Gastroesophageal sphincter (tissue), 4 donors: ENCODE measurements at regions not wholly inside any gene's neighbourhood (a gene's known extent, or its start where the extent isn't known, plus 50 kb on each side); places are given as distances from the start of the nearest gene placed in this dataset.

Source experiments
- ATAC-seq: fragments of 150-250 bp; one replicate; pipeline ENCODE4 v1.9.1; 2016; ENCODE audit warnings: mild to moderate bottlenecking, moderate library complexity
- H3K27ac ChIP-seq, 4 donors: fragments of 200-600 bp; sonication (generic) in 3 of 4; 1 replicate in 3 of 4; 2 replicates in 1 of 4; pipeline ENCODE4 v1.5.1; 2016 to 2019
- H3K27me3 ChIP-seq: fragments of 200-600 bp; sonication (generic); one replicate; pipeline ENCODE4 v1.5.1; 2019
- H3K36me3 ChIP-seq, 2 donors: fragments of 200-600 bp; sonication (generic); one replicate each; pipeline ENCODE4 v1.5.1; 2019; ENCODE audit warnings: control low read depth in 1 of 2
- H3K4me1 ChIP-seq, 3 donors: fragments of 200-600 bp; sonication (generic); 1 replicate in 2 of 3; 2 replicates in 1 of 3; pipeline ENCODE4 v1.5.1; 2016 to 2019; ENCODE audit warnings: control low read depth in 2 of 3
- H3K4me3 ChIP-seq, 2 donors: fragments of 200-600 bp; sonication (generic); one replicate each; pipeline ENCODE4 v1.5.1; 2019; ENCODE audit warnings: mild to moderate bottlenecking in 1 of 2, moderate library complexity in 1 of 2
- H3K9me3 ChIP-seq, 3 donors: fragments of 200-600 bp; sonication (generic); one replicate each; pipeline ENCODE4 v1.5.1; 2017 to 2019; ENCODE audit warnings: control low read depth in 2 of 3
- EP300 ChIP-seq: sonication (generic); formaldehyde crosslinking; IDR thresholded peaks from one replicate; pipeline ENCODE4 v1.6.1; 2017; ENCODE audit warnings: antibody characterized with exemption, mild to moderate bottlenecking
- POLR2A ChIP-seq, 2 donors: fragments of 450-650 bp; IDR thresholded peaks; one replicate each; pipeline ENCODE4 v1.6.1; 2017; ENCODE audit warnings: antibody characterized with exemption in 2 of 2, mild to moderate bottlenecking in 2 of 2, moderate library complexity in 1 of 2
- POLR2AphosphoS5 ChIP-seq: sonication (generic); formaldehyde crosslinking; IDR thresholded peaks from one replicate; pipeline ENCODE4 v1.6.1; 2017; ENCODE audit warnings: antibody characterized with exemption
- WGBS, 2 donors: methylation state at CpG; one replicate each; pipeline ENCODE4 v1.1.5; 2018; ENCODE audit warnings: low coverage in 1 of 2; 5-methylcytosine and 5-hydroxymethylcytosine counted together
- TF ChIP-seq, protein P1 (sequence below), 4 experiments: fragments of 200-600 bp in 2 of 4; fragments of 450-650 bp in 2 of 4; sonication (generic) in 1 of 4; IDR thresholded peaks; one replicate each; pipeline ENCODE4 v1.5.1; 2017 to 2019; ENCODE audit warnings: antibody characterized with exemption in 4 of 4, mild to moderate bottlenecking in 2 of 4, moderate library complexity in 2 of 4

DNA sequence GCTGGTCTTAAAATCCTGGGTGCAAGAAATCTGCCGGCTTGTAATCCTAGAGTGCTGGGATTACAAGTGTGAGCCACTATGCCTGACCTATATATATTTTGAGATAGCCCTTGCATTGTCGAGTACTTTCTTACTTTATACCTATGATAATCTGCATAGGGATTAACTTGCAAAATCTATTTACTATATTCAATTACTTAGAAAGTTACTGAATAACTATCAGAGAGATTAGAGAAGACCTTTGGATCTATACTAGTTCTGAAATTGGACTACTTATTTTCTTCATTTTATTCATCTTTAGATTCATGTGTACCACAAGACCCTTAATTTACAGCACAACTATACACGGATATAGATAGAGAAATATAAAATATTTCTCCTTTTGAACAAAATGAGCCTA is 1766.0 kb downstream of the NCAM2 start:
- no peaks in the 10 kb centered on the region for H3K36me3 ChIP-seq
- H3K9me3 ChIP-seq = peaks cover 0 to 9% (median 0%) of the 10 kb centered on the region in 3 donors
- H3K4me1 ChIP-seq = no peaks in the 10 kb centered on the region
- H3K4me3 ChIP-seq = no peak overlapping the region
- no peaks in the 10 kb centered on the region for H3K27me3 ChIP-seq
- 80 to 92% methylated on average over 3 of the region's 3 CpGs for WGBS, 2 donors
- no peak overlapping the region for H3K27ac ChIP-seq
- TF ChIP-seq EP300 = no peak
- no peak for TF ChIP-seq POLR2A (IDR thresholded peaks at IDR 0.05)
- TF ChIP-seq, protein P1, sequence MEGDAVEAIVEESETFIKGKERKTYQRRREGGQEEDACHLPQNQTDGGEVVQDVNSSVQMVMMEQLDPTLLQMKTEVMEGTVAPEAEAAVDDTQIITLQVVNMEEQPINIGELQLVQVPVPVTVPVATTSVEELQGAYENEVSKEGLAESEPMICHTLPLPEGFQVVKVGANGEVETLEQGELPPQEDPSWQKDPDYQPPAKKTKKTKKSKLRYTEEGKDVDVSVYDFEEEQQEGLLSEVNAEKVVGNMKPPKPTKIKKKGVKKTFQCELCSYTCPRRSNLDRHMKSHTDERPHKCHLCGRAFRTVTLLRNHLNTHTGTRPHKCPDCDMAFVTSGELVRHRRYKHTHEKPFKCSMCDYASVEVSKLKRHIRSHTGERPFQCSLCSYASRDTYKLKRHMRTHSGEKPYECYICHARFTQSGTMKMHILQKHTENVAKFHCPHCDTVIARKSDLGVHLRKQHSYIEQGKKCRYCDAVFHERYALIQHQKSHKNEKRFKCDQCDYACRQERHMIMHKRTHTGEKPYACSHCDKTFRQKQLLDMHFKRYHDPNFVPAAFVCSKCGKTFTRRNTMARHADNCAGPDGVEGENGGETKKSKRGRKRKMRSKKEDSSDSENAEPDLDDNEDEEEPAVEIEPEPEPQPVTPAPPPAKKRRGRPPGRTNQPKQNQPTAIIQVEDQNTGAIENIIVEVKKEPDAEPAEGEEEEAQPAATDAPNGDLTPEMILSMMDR (IDR thresholded peaks at IDR 0.05) = no peak
- TF ChIP-seq POLR2AphosphoS5 = no peak
- ATAC-seq = no peak

GRCh38 chr21:22791376-22791775 is 1793.2 kb downstream of the NCAM2 start:
- no peak overlapping the region for H3K4me3 ChIP-seq
- H3K27ac ChIP-seq = no peak overlapping the region
- TF ChIP-seq POLR2AphosphoS5 (no peak), EP300 (no peak), POLR2A (IDR thresholded peaks at IDR 0.05) (no peak)
- TF ChIP-seq, protein P1 (IDR thresholded peaks at IDR 0.05) = no peak
- no peaks in the 10 kb centered on the region for H3K27me3 ChIP-seq
- no peak for ATAC-seq
- no peaks in the 10 kb centered on the region for H3K4me1 ChIP-seq
- 58 to 88% methylated on average over 2 of the region's 2 CpGs for WGBS, 2 donors
- H3K36me3 ChIP-seq = no peaks in the 10 kb centered on the region
- H3K9me3 ChIP-seq = no peaks in the 10 kb centered on the region

- no peaks in the 10 kb centered on the region for H3K27me3 ChIP-seq
- ATAC-seq = no peak
- WGBS, 2 donors = 0 to 3% methylated on average over 3 of the region's 3 CpGs
- no peak overlapping the region for H3K4me3 ChIP-seq
- no peaks in the 10 kb centered on the region for H3K9me3 ChIP-seq
- TF ChIP-seq EP300 = no peak
- TF ChIP-seq, protein P1 (IDR thresholded peaks at IDR 0.05) = peak; percentile 48 to 73 (median 63)
- H3K27ac ChIP-seq = no peak overlapping the region
- no peaks in the 10 kb centered on the region for H3K36me3 ChIP-seq
- no peaks in the 10 kb centered on the region for H3K4me1 ChIP-seq
Measured at GRCh38 chr21:22791986-22792560, 1793.9 kb downstream of the NCAM2 start.

- ATAC-seq = no peak
- Histone ChIP-seq H3K36me3 (no peaks in the 10 kb centered on the region), H3K4me3 (no peak overlapping the region), H3K27me3 (no peaks in the 10 kb centered on the region), H3K4me1 (no peaks in the 10 kb centered on the region), H3K27ac (no peak overlapping the region), H3K9me3 (no peaks in the 10 kb centered on the region)
- TF ChIP-seq EP300 = no peak
- no peak for TF ChIP-seq POLR2AphosphoS5
- TF ChIP-seq, protein P1 (IDR thresholded peaks at IDR 0.05) = no peak
- TF ChIP-seq POLR2A (IDR thresholded peaks at IDR 0.05) = no peak
- WGBS, 2 donors = 69 to 76% methylated on average over 2 of the region's 2 CpGs
Measured at GRCh38 chr21:22795091-22795490, 1796.9 kb downstream of the NCAM2 start.

DNA sequence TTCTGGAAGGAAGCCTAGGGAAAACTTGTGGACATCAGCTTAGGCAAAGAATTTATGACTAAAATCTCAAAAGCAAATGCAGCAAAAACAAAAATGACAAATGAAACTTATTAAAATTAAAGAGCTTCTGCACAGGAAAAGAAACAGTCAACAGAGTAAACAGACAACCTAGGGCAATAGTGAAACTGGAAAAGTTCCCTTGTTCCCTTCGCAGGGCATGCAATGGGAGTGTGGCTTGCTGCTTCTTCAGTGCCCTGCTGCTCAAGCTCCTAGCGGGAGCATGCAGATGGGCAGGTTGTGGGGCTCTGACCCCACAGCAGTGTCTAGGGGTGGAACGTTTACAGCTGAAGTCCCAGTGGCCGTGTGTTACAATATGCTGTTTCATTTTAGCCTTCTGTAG is 1797.4 kb downstream of the NCAM2 start:
- ATAC-seq = no peak
- TF ChIP-seq, protein P1 (IDR thresholded peaks at IDR 0.05) = no peak
- TF ChIP-seq POLR2A (IDR thresholded peaks at IDR 0.05) (no peak), POLR2AphosphoS5 (no peak), EP300 (no peak)
- H3K4me3 ChIP-seq = no peak overlapping the region
- H3K27ac ChIP-seq = no peak overlapping the region
- no peaks in the 10 kb centered on the region for H3K4me1 ChIP-seq
- no peaks in the 10 kb centered on the region for H3K36me3 ChIP-seq
- no peaks in the 10 kb centered on the region for H3K9me3 ChIP-seq
- no peaks in the 10 kb centered on the region for H3K27me3 ChIP-seq
- WGBS, 2 donors = 64 to 82% methylated on average over 1 of the region's 4 CpGs
